CD4-positive, alpha-beta T cell (primary cell): ENCODE measurements at regions not wholly inside any gene's neighbourhood (a gene's known extent, or its start where the extent isn't known, plus 50 kb on each side); places are given as distances from the start of the nearest gene placed in this dataset.
"Not testable (repeated sequence)": the region's sequence is repeated elsewhere in the genome, so short reads cannot be mapped to it uniquely, and the experiment has no call there.

Experiments used
- ATAC-seq: fragments of 200-7000 bp; cut with Tn5 transposase; one replicate; pipeline ENCODE4 v1.10.0; 2022; ENCODE audit warnings: mild to moderate bottlenecking; ENCODE audit not compliant: poor library complexity
- CTCF ChIA-PET: fragments of 350-600 bp; sonication (Branson Sonifier 250); formaldehyde crosslinking; loops from one replicate; lab custom pipeline; 2021; ENCODE audit warnings: antibody characterized with exemption, inconsistent platforms; lab: Charles Lee
- POLR2A ChIA-PET: fragments of 350-600 bp; sonication (Branson Sonifier 250); formaldehyde crosslinking; loops from one replicate; lab custom pipeline; 2021; ENCODE audit warnings: antibody characterized with exemption, inconsistent platforms; lab: Charles Lee
- DNase-seq, 14 experiments: peaks; one replicate each; pipeline ENCODE4 v3.0.0-alpha.2; 2013 to 2020; ENCODE audit warnings: mixed read lengths in 2 of 14
- H3K27ac ChIP-seq, 2 donors: one replicate each; pipeline versions ENCODE4 v1.5.1 to v1.7.0; 2013; ENCODE audit warnings: low read length in 2 of 2, low read depth in 1 of 2, mild to moderate bottlenecking in 1 of 2
- H3K27me3 ChIP-seq, 2 experiments: 1 replicate in 1 of 2; 2 replicates in 1 of 2; pipeline versions ENCODE4 v1.6.1 to v1.7.0; 2013; ENCODE audit warnings: low read length in 2 of 2, control low read depth in 1 of 2, mild to moderate bottlenecking in 1 of 2, moderate library complexity in 1 of 2; ENCODE audit not compliant: insufficient read depth in 2 of 2, control insufficient read depth in 1 of 2
- H3K36me3 ChIP-seq: one replicate; pipeline ENCODE4 v1.6.1; 2013; ENCODE audit warnings: low read length, control low read depth; ENCODE audit not compliant: insufficient read depth
- H3K4me1 ChIP-seq: one replicate; pipeline ENCODE4 v1.6.1; 2013; ENCODE audit warnings: low read length, control low read depth; ENCODE audit not compliant: insufficient read depth
- H3K4me3 ChIP-seq: one replicate; pipeline ENCODE4 v1.5.1; 2013; ENCODE audit warnings: mild to moderate bottlenecking, low read length, moderate library complexity
- H3K9me3 ChIP-seq, 2 experiments: 1 replicate in 1 of 2; 2 replicates in 1 of 2; pipeline versions ENCODE4 v1.6.1 to v1.7.0; 2013; ENCODE audit warnings: low read length in 2 of 2, mild to moderate bottlenecking in 2 of 2, control low read depth in 1 of 2, moderate library complexity in 1 of 2; ENCODE audit not compliant: control insufficient read depth in 1 of 2, insufficient read depth in 1 of 2
- H3K27ac Mint-ChIP-seq: one replicate; pipeline ENCODE4 v1.8.0; 2020; ENCODE audit warnings: mixed read lengths
- H3K27me3 Mint-ChIP-seq: one replicate; pipeline ENCODE4 v1.8.0; 2021; ENCODE audit warnings: mixed read lengths
- H3K36me3 Mint-ChIP-seq: one replicate; pipeline ENCODE4 v1.8.0; 2021; ENCODE audit warnings: low read depth, mixed read lengths
- H3K4me1 Mint-ChIP-seq: one replicate; pipeline ENCODE4 v1.8.0; 2021; ENCODE audit warnings: low read depth, mixed read lengths
- H3K4me3 Mint-ChIP-seq: one replicate; pipeline ENCODE4 v1.8.0; 2020; ENCODE audit warnings: mild to moderate bottlenecking, mixed read lengths
- H3K9me3 Mint-ChIP-seq: one replicate; pipeline ENCODE4 v1.8.0; 2020; ENCODE audit warnings: mixed read lengths
- intact Hi-C, 2 experiments: fragments of 100-400 bp; cut with DNase I in 1 of 2; cut with micrococcal nuclease in 1 of 2; formaldehyde crosslinking; loops; one replicate each; pipeline versions ENCODE4 v1.15.1 to v1.9.0; 2023 to 2025; cut with DNase I, micrococcal nuclease
- TF ChIP-seq, protein P1 (sequence below): fragments of 200-600 bp; IDR thresholded peaks from one replicate; pipeline ENCODE4 v1.8.0; 2022; ENCODE audit warnings: antibody characterized with exemption, mild to moderate bottlenecking

DNA sequence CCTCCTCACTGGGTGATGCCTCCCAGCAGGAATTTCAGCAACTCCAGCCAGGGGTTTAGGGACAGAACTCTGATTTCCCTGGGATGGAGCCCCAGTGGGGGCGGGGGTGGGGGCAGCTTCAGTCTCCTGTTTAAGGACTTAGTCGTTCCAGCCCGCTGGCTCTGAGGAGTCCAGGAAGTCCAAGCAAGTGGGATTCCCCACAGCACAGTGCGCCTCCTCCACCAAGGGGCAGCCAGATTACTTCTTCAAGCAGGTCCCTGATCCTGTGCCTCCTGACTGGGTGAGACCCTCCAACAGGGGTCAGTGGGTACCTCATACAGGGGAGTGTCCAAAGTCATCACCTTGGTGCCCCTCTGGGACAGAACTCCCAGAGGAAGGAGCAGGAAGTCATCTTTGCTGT lies 1438.4 kb upstream of the B3GALT2 start:
- H3K27ac ChIP-seq = no peak overlapping the region
- H3K9me3 Mint-ChIP-seq = no peaks in the 10 kb centered on the region
- H3K36me3 Mint-ChIP-seq = no peaks in the 10 kb centered on the region
- TF ChIP-seq, protein P1, sequence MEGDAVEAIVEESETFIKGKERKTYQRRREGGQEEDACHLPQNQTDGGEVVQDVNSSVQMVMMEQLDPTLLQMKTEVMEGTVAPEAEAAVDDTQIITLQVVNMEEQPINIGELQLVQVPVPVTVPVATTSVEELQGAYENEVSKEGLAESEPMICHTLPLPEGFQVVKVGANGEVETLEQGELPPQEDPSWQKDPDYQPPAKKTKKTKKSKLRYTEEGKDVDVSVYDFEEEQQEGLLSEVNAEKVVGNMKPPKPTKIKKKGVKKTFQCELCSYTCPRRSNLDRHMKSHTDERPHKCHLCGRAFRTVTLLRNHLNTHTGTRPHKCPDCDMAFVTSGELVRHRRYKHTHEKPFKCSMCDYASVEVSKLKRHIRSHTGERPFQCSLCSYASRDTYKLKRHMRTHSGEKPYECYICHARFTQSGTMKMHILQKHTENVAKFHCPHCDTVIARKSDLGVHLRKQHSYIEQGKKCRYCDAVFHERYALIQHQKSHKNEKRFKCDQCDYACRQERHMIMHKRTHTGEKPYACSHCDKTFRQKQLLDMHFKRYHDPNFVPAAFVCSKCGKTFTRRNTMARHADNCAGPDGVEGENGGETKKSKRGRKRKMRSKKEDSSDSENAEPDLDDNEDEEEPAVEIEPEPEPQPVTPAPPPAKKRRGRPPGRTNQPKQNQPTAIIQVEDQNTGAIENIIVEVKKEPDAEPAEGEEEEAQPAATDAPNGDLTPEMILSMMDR = no peak
- no peaks in the 10 kb centered on the region for H3K27me3 ChIP-seq
- intact Hi-C loops = no loop called here
- ATAC-seq (no peak), DNase-seq (no peak)
- no peak overlapping the region for H3K4me3 ChIP-seq
- ChIA-PET POLR2A (interaction anchor here (1.0 kb wide), 1 partner anchor 10 kb away, joined by 3 read pairs; no protein-coding TSS in a partner anchor), CTCF (no interaction called here)
- H3K9me3 ChIP-seq = peaks cover 0 to 7% of the 10 kb centered on the region in 2 experiments
- H3K4me1 ChIP-seq = no peaks in the 10 kb centered on the region
- H3K4me3 Mint-ChIP-seq = no peak overlapping the region
- no peak overlapping the region for H3K27ac Mint-ChIP-seq
- H3K36me3 ChIP-seq = no peaks in the 10 kb centered on the region
- H3K4me1 Mint-ChIP-seq = no peaks in the 10 kb centered on the region
- H3K27me3 Mint-ChIP-seq = no peaks in the 10 kb centered on the region

- Mint-ChIP-seq H3K4me1 (no peaks in the 10 kb centered on the region), H3K36me3 (no peaks in the 10 kb centered on the region), H3K4me3 (no peak overlapping the region), H3K9me3 (no peaks in the 10 kb centered on the region), H3K27ac (no peak overlapping the region), H3K27me3 (no peaks in the 10 kb centered on the region)
- H3K27ac ChIP-seq = no peak overlapping the region
- no peaks in the 10 kb centered on the region for H3K36me3 ChIP-seq
- DNase-seq = no peak
- H3K4me1 ChIP-seq = no peaks in the 10 kb centered on the region
- POLR2A ChIA-PET = no interaction called here
- intact Hi-C loops = no loop called here
- TF ChIP-seq, protein P1 = no peak
- no peaks in the 10 kb centered on the region for H3K27me3 ChIP-seq
- no peaks in the 10 kb centered on the region for H3K9me3 ChIP-seq
- H3K4me3 ChIP-seq = no peak overlapping the region
- CTCF ChIA-PET = interaction anchor here (0.5 kb wide), 1 partner anchor 292 kb away, joined by 3 read pairs; no protein-coding TSS in a partner anchor
- no peak for ATAC-seq
Measured at GRCh38 chr1:194618101-194618500, 1431.7 kb upstream of the B3GALT2 start.

- H3K27ac ChIP-seq, H3K4me1 ChIP-seq, H3K27me3 Mint-ChIP-seq, H3K27ac Mint-ChIP-seq, H3K4me3 ChIP-seq, DNase-seq, H3K9me3 Mint-ChIP-seq, H3K36me3 ChIP-seq, POLR2A ChIA-PET, H3K4me3 Mint-ChIP-seq, H3K27me3 ChIP-seq, intact Hi-C loops, CTCF ChIA-PET, ATAC-seq, H3K9me3 ChIP-seq, H3K36me3 Mint-ChIP-seq, H3K4me1 Mint-ChIP-seq: not testable (repeated sequence)
Measured at GRCh38 chr1:194617272-194617671, 1430.9 kb upstream of the B3GALT2 start.

GRCh38 chr1:194616835-194617234 lies 1430.4 kb upstream of the B3GALT2 start:
- Mint-ChIP-seq H3K27ac (no peak overlapping the region), H3K9me3 (no peaks in the 10 kb centered on the region), H3K27me3 (no peaks in the 10 kb centered on the region), H3K4me1 (no peaks in the 10 kb centered on the region), H3K4me3 (no peak overlapping the region), H3K36me3 (no peaks in the 10 kb centered on the region)
- no peak for DNase-seq
- Histone ChIP-seq H3K27ac (no peak overlapping the region), H3K4me3 (no peak overlapping the region), H3K9me3 (no peaks in the 10 kb centered on the region), H3K36me3 (no peaks in the 10 kb centered on the region), H3K27me3 (no peaks in the 10 kb centered on the region), H3K4me1 (no peaks in the 10 kb centered on the region)
- POLR2A ChIA-PET = no interaction called here
- TF ChIP-seq, protein P1 = no peak
- CTCF ChIA-PET = no interaction called here
- intact Hi-C loops = no loop called here
- no peak for ATAC-seq
